Progenitor cell of endocrine pancreas (in vitro differentiated cells): ENCODE measurements at regions not wholly inside any gene's neighbourhood (a gene's known extent, or its start where the extent isn't known, plus 50 kb on each side); places are given as distances from the start of the nearest gene placed in this dataset.

Source experiments
- DNase-seq: peaks from one replicate; pipeline ENCODE4 v3.0.0; 2021; ENCODE audit warnings: low spot score; ENCODE audit not compliant: unreplicated experiment
- H3K27ac Mint-ChIP-seq: 2 replicates; pipeline ENCODE4 v1.8.0; 2021; ENCODE audit warnings: mild to moderate bottlenecking, moderate library complexity, mixed read lengths
- H3K27me3 Mint-ChIP-seq: 2 replicates; pipeline ENCODE4 v1.8.0; 2021; ENCODE audit warnings: mixed read lengths
- H3K36me3 Mint-ChIP-seq: 2 replicates; pipeline ENCODE4 v1.8.0; 2022; ENCODE audit warnings: mixed read lengths; ENCODE audit not compliant: insufficient read depth
- H3K4me1 Mint-ChIP-seq: 2 replicates; pipeline ENCODE4 v1.8.0; 2021; ENCODE audit warnings: low read depth, mixed read lengths
- H3K4me3 Mint-ChIP-seq: 2 replicates; pipeline ENCODE4 v1.8.0; 2021; ENCODE audit warnings: low read depth, mild to moderate bottlenecking, moderate library complexity, mixed read lengths
- H3K9me3 Mint-ChIP-seq: 2 replicates; pipeline ENCODE4 v1.8.0; 2021; ENCODE audit warnings: low read depth, mixed read lengths
- CTCF ChIP-seq: fragments of 200-600 bp; sonication (generic); IDR thresholded peaks from one replicate; pipeline ENCODE4 v1.5.0; 2021; ENCODE audit warnings: antibody characterized with exemption, mild to moderate bottlenecking; ENCODE audit not compliant: unreplicated experiment

- no peaks in the 10 kb centered on the region for H3K27me3 Mint-ChIP-seq
Measured at GRCh38 chr6:153623496-153623895, 415.5 kb upstream of the OPRM1 start.

GRCh38 chr6:153621491-153621890, 417.5 kb upstream of the OPRM1 start:
- DNase-seq: no peak
- Mint-ChIP-seq H3K27me3 (no peaks in the 10 kb centered on the region), H3K4me3 (no peak overlapping the region), H3K36me3 (no peaks in the 10 kb centered on the region), H3K4me1 (peaks cover 33% of the 10 kb centered on the region), H3K27ac (no peak overlapping the region), H3K9me3 (no peaks in the 10 kb centered on the region)
- TF ChIP-seq CTCF: no peak

More at GRCh38 chr6:153623496-153623895, 415.5 kb upstream of the OPRM1 start:
- H3K36me3 Mint-ChIP-seq: no peaks in the 10 kb centered on the region
- peaks cover 39% of the 10 kb centered on the region for H3K4me1 Mint-ChIP-seq
- no peak for DNase-seq
- TF ChIP-seq CTCF: no peak
- no peak overlapping the region for H3K4me3 Mint-ChIP-seq
- H3K27ac Mint-ChIP-seq: no peak overlapping the region
- H3K9me3 Mint-ChIP-seq: no peaks in the 10 kb centered on the region

- no peak for DNase-seq
- Mint-ChIP-seq H3K27me3 (no peaks in the 10 kb centered on the region), H3K9me3 (no peaks in the 10 kb centered on the region), H3K4me3 (no peak overlapping the region), H3K36me3 (no peaks in the 10 kb centered on the region), H3K27ac (no peak overlapping the region), H3K4me1 (peaks cover 33% of the 10 kb centered on the region)
- TF ChIP-seq CTCF: no peak
Measured at GRCh38 chr6:153621070-153621469, 418.0 kb upstream of the OPRM1 start.

- Mint-ChIP-seq H3K4me3 (no peak overlapping the region), H3K27me3 (no peaks in the 10 kb centered on the region), H3K9me3 (no peaks in the 10 kb centered on the region), H3K27ac (peak overlapping the region; percentile 82), H3K36me3 (no peaks in the 10 kb centered on the region), H3K4me1 (peaks cover 20% of the 10 kb centered on the region)
- no peak for TF ChIP-seq CTCF
- DNase-seq: no peak
Measured at GRCh38 chr6:153618371-153619322, 420.4 kb upstream of the OPRM1 start.

GRCh38 chr6:153616506-153616905, 422.5 kb upstream of the OPRM1 start:
- H3K4me1 Mint-ChIP-seq: peaks cover 29% of the 10 kb centered on the region
- no peak overlapping the region for H3K4me3 Mint-ChIP-seq
- TF ChIP-seq CTCF: no peak
- no peaks in the 10 kb centered on the region for H3K27me3 Mint-ChIP-seq
- no peaks in the 10 kb centered on the region for H3K36me3 Mint-ChIP-seq
- no peak for DNase-seq
- no peaks in the 10 kb centered on the region for H3K9me3 Mint-ChIP-seq
- H3K27ac Mint-ChIP-seq: peak overlapping the region; percentile 30
